ENCODE measurements at regions not wholly inside any gene's neighbourhood (a gene's known extent, or its start where the extent isn't known, plus 50 kb on each side); places are given as distances from the start of the nearest gene placed in this dataset.

DNA sequence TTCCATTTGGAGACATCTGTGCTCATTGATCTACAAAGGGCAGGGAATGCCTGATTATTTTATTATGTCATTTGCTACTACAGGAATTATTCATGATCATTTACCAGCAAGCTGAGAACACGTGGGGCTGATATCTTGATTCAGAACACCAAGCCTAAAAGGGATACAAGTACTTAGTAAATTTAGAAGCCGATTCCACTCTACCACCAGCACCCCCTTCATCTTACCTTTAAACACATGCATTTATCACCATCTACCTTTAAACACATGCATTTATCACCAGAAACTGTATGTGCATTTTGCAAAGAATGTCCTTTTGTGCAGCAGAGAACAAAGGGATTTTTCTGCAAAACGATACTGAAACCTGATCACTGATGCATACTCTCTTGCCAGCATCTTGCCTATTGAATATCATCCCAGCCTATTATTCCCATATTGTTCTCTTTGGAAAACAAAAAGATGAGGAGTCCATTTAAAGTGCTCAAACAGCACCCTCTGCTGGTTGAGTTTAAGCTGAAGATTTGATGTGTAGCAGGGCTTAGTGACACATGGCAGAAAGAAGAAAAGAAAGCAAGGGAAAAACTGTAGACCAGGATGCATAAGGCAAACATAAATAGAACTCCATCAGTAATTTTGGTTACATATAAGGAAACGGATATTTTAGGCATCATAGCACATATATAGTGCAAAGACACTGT is 132.6 kb upstream of the PLEKHG7 start:
- DNase-seq = peak; percentile 75
- CTCF ChIA-PET = interaction anchor here (0.6 to 2.7 kb wide), 6 partner anchors 54 to 426 kb away, joined by 3 to 26 read pairs (median 4); partner anchors contain the start of gene BTG1
- intact Hi-C loops (cut with micrococcal nuclease; ENCODE audit: unreplicated experiment) = loop anchor here (1.0 to 10.0 kb wide), 14 partner anchors 24 to 1208 kb away; no protein-coding TSS in a partner anchor
- Mint-ChIP-seq H3K36me3 (ENCODE audit: insufficient read depth, unreplicated experiment) (peaks cover 21% of the 10 kb centered on the region), H3K27me3 (ENCODE audit: unreplicated experiment) (no peaks in the 10 kb centered on the region), H3K27ac (ENCODE audit: unreplicated experiment) (no peak overlapping the region), H3K9me3 (ENCODE audit: low read depth, unreplicated experiment) (peaks cover 2% of the 10 kb centered on the region), H3K4me1 (ENCODE audit: low read depth, unreplicated experiment) (no peaks in the 10 kb centered on the region), H3K4me3 (ENCODE audit: low read depth, unreplicated experiment) (no peak overlapping the region)
- no TSS peak for BruUV-seq (replicated peaks)
- TF ChIP-seq, protein P1, sequence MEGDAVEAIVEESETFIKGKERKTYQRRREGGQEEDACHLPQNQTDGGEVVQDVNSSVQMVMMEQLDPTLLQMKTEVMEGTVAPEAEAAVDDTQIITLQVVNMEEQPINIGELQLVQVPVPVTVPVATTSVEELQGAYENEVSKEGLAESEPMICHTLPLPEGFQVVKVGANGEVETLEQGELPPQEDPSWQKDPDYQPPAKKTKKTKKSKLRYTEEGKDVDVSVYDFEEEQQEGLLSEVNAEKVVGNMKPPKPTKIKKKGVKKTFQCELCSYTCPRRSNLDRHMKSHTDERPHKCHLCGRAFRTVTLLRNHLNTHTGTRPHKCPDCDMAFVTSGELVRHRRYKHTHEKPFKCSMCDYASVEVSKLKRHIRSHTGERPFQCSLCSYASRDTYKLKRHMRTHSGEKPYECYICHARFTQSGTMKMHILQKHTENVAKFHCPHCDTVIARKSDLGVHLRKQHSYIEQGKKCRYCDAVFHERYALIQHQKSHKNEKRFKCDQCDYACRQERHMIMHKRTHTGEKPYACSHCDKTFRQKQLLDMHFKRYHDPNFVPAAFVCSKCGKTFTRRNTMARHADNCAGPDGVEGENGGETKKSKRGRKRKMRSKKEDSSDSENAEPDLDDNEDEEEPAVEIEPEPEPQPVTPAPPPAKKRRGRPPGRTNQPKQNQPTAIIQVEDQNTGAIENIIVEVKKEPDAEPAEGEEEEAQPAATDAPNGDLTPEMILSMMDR (IDR thresholded peaks at IDR 0.05; ENCODE audit: unreplicated experiment) = peak; percentile 79

DNA sequence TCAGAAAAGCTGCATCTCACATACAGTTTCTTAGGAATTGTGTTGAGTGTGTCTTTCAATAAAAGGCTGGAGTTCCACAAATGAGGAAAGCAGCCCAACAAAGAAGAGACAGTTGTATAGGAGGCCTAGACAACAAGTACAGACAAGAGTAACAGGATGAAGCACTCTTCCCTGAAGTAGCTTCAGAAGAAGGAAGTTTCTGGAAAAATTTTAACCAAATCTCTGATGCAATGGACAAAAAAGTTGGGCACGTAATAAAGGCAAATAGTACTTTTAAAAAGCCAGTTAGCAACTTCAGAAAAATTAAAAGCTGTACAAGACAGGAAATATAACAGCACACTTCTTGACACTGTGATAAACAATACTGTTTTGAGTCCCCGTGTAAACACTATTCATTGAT is 134.1 kb upstream of the PLEKHG7 start:
- H3K36me3 Mint-ChIP-seq (ENCODE audit: insufficient read depth, unreplicated experiment) = peaks cover 8% of the 10 kb centered on the region
- intact Hi-C loops (cut with micrococcal nuclease; ENCODE audit: unreplicated experiment) = no loop called here
- no peak overlapping the region for H3K4me3 Mint-ChIP-seq (ENCODE audit: low read depth, unreplicated experiment)
- DNase-seq = no peak
- H3K27me3 Mint-ChIP-seq (ENCODE audit: unreplicated experiment) = no peaks in the 10 kb centered on the region
- peaks cover 8% of the 10 kb centered on the region for H3K4me1 Mint-ChIP-seq (ENCODE audit: low read depth, unreplicated experiment)
- H3K27ac Mint-ChIP-seq (ENCODE audit: unreplicated experiment) = no peak overlapping the region
- CTCF ChIA-PET = interaction anchor here (1.3 to 2.7 kb wide), 2 partner anchors 63 to 1187 kb away, joined by 5 to 26 read pairs; no protein-coding TSS in a partner anchor
- TF ChIP-seq, protein P1 (IDR thresholded peaks at IDR 0.05; ENCODE audit: unreplicated experiment) = no peak
- no TSS peak for BruUV-seq (replicated peaks)
- peaks cover 2% of the 10 kb centered on the region for H3K9me3 Mint-ChIP-seq (ENCODE audit: low read depth, unreplicated experiment)

DNA sequence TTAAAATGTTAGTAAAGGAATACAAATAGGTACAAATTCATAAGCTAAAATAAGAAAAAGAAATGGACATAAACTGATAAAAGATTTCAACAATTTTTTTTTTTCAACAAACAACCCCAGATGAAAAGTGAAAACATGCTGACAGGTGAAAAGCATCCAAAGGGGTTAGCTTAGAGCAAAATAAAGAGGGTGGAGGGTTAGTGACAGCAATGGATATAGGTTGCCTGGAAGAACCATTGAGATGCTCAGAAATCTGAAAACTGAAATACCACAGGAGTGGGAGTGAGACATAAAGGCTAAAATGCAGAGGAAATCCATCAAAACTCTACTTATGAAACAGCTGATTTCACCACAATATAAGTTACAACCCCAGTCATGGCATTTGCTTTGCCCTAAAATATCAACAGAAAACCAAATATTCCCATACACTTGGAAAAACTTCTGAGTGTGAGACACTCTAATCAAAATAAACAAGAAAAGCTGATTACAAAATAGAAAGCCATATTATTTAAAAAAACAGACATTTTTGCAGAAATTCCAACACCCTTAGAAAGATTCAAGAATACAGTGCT is 136.3 kb upstream of the PLEKHG7 start:
- intact Hi-C loops (cut with micrococcal nuclease; ENCODE audit: unreplicated experiment) = no loop called here

DNA sequence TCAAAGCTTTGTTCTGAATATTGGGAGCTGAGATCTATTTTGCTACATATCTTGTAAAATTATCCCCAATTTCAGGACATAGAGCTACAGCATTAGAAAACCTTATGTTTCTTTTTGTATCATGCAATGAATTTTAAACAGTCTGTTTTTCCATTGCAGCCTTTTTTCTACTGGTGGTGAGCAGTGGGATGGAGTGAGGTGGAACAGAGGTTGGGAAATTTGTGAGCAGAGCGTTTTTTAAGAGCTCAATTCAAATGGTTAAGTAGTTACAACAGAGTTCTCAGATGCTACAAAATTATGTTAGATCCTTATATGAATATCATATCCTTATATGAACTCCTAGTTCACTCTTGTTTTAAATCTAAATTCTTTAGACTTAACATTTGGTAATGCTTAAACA is 139.0 kb upstream of the PLEKHG7 start:
- no peaks in the 10 kb centered on the region for H3K36me3 Mint-ChIP-seq (ENCODE audit: insufficient read depth, unreplicated experiment)
- intact Hi-C loops (cut with micrococcal nuclease; ENCODE audit: unreplicated experiment) = no loop called here
- H3K4me3 Mint-ChIP-seq (ENCODE audit: low read depth, unreplicated experiment) = no peak overlapping the region
- peaks cover 49% of the 10 kb centered on the region for H3K4me1 Mint-ChIP-seq (ENCODE audit: low read depth, unreplicated experiment)
- CTCF ChIA-PET = interaction anchor here (1.1 kb wide), 1 partner anchor 418 kb away, joined by 3 read pairs; the partner anchor contains the start of gene BTG1
- no peaks in the 10 kb centered on the region for H3K27me3 Mint-ChIP-seq (ENCODE audit: unreplicated experiment)
- BruUV-seq (replicated peaks) = no TSS peak
- TF ChIP-seq, protein P1 (IDR thresholded peaks at IDR 0.05; ENCODE audit: unreplicated experiment) = no peak
- peaks cover 2% of the 10 kb centered on the region for H3K9me3 Mint-ChIP-seq (ENCODE audit: low read depth, unreplicated experiment)
- DNase-seq = no peak
- no peak overlapping the region for H3K27ac Mint-ChIP-seq (ENCODE audit: unreplicated experiment)

More for the DNA sequence above, 136.3 kb upstream of the PLEKHG7 start:
- no peaks in the 10 kb centered on the region for H3K36me3 Mint-ChIP-seq (ENCODE audit: insufficient read depth, unreplicated experiment)
- peaks cover 2% of the 10 kb centered on the region for H3K9me3 Mint-ChIP-seq (ENCODE audit: low read depth, unreplicated experiment)
- H3K4me3 Mint-ChIP-seq (ENCODE audit: low read depth, unreplicated experiment) = no peak overlapping the region
- peaks cover 24% of the 10 kb centered on the region for H3K4me1 Mint-ChIP-seq (ENCODE audit: low read depth, unreplicated experiment)
- H3K27ac Mint-ChIP-seq (ENCODE audit: unreplicated experiment) = no peak overlapping the region
- no TSS peak for BruUV-seq (replicated peaks)
- no peaks in the 10 kb centered on the region for H3K27me3 Mint-ChIP-seq (ENCODE audit: unreplicated experiment)
- DNase-seq = no peak
- TF ChIP-seq, protein P1 (IDR thresholded peaks at IDR 0.05; ENCODE audit: unreplicated experiment) = no peak
- CTCF ChIA-PET = interaction anchor here (0.7 kb wide), 1 partner anchor 421 kb away, joined by 3 read pairs; no protein-coding TSS in a partner anchor

All from Calu3 (cell line).